Neural progenitor cell (in vitro differentiated cells): ENCODE measurements at regions not wholly inside any gene's neighbourhood (a gene's known extent, or its start where the extent isn't known, plus 50 kb on each side); places are given as distances from the start of the nearest gene placed in this dataset.

ENCODE experiments used
- DNase-seq: peaks from one replicate; pipeline ENCODE4 v3.0.0-alpha.2; 2016; ENCODE audit warnings: low spot score
- H2AFZ ChIP-seq: fragments of 200-600 bp; sonication (generic); replicated peaks from 2 replicates; pipeline ENCODE4 v1.6.1; 2016; ENCODE audit warnings: antibody characterized with exemption
- H3F3A ChIP-seq: fragments of 200-600 bp; sonication (generic); 2 replicates; pipeline ENCODE4 v1.6.1; 2016; ENCODE audit warnings: antibody characterized with exemption, low read depth
- H3K27ac ChIP-seq: fragments of 200-600 bp; sonication (generic); 2 replicates; pipeline ENCODE4 v1.5.1; 2016; ENCODE audit warnings: mild to moderate bottlenecking
- H3K27me3 ChIP-seq: fragments of 200-600 bp; sonication (generic); 2 replicates; pipeline ENCODE4 v1.6.1; 2016; ENCODE audit warnings: mild to moderate bottlenecking, moderate library complexity
- H3K36me3 ChIP-seq: fragments of 200-600 bp; sonication (generic); 2 replicates; pipeline ENCODE4 v1.5.1; 2016
- H3K4me1 ChIP-seq: fragments of 200-600 bp; sonication (generic); 2 replicates; pipeline ENCODE4 v1.6.1; 2016; ENCODE audit warnings: mixed run types
- H3K4me2 ChIP-seq: fragments of 200-600 bp; sonication (generic); 2 replicates; pipeline ENCODE4 v1.6.1; 2016
- H3K4me3 ChIP-seq: fragments of 200-600 bp; sonication (generic); 2 replicates; pipeline ENCODE4 v1.5.1; 2016
- H3K79me2 ChIP-seq: fragments of 200-600 bp; sonication (generic); 2 replicates; pipeline ENCODE4 v1.6.1; 2016; ENCODE audit warnings: low read depth
- H3K9ac ChIP-seq: fragments of 200-600 bp; sonication (generic); 2 replicates; pipeline ENCODE4 v1.6.1; 2016
- H3K9me3 ChIP-seq: fragments of 200-600 bp; sonication (generic); 2 replicates; pipeline ENCODE4 v1.5.1; 2016; ENCODE audit warnings: low read depth
- H4K20me1 ChIP-seq: fragments of 200-600 bp; sonication (generic); 2 replicates; pipeline ENCODE4 v1.6.1; 2016; ENCODE audit warnings: low read depth
- H3K27ac Mint-ChIP-seq: 3 replicates; pipeline ENCODE4 v1.8.0; 2021; ENCODE audit warnings: mixed read lengths
- H3K27me3 Mint-ChIP-seq: 2 replicates; pipeline ENCODE4 v1.8.0; 2022; ENCODE audit warnings: low read depth, mild to moderate bottlenecking, inconsistent platforms, moderate library complexity, mixed read lengths; ENCODE audit not compliant: insufficient read depth
- H3K36me3 Mint-ChIP-seq: 3 replicates; pipeline ENCODE4 v1.8.0; 2021; ENCODE audit warnings: mixed read lengths
- H3K4me1 Mint-ChIP-seq: 3 replicates; pipeline ENCODE4 v1.8.0; 2021; ENCODE audit warnings: mixed read lengths
- H3K4me3 Mint-ChIP-seq: 3 replicates; pipeline ENCODE4 v1.8.0; 2021; ENCODE audit warnings: mild to moderate bottlenecking, moderate library complexity, mixed read lengths
- H3K9me3 Mint-ChIP-seq: 3 replicates; pipeline ENCODE4 v1.8.0; 2020; ENCODE audit warnings: mixed read lengths
- CTCF ChIP-seq: fragments of 200-600 bp; sonication (generic); IDR thresholded peaks from 2 replicates; pipeline ENCODE4 v1.5.1; 2017; ENCODE audit warnings: antibody characterized with exemption, mild to moderate bottlenecking
- EZH2 ChIP-seq: fragments of 200-600 bp; sonication (generic); IDR thresholded peaks from 2 replicates; pipeline ENCODE4 v1.6.1; 2017; ENCODE audit warnings: antibody characterized with exemption, mild to moderate bottlenecking, moderate library complexity
- EZH2phosphoT487 ChIP-seq: fragments of 200-600 bp; sonication (generic); IDR thresholded peaks from 2 replicates; pipeline ENCODE4 v1.6.1; 2017; ENCODE audit warnings: antibody characterized with exemption

- Histone ChIP-seq H3K36me3 (no peaks in the 10 kb centered on the region), H3F3A (peaks cover 11% of the 10 kb centered on the region), H3K79me2 (no peaks in the 10 kb centered on the region), H3K4me1 (peaks cover 17% of the 10 kb centered on the region), H3K27ac (no peak overlapping the region), H3K9ac (no peak overlapping the region), H3K9me3 (no peaks in the 10 kb centered on the region), H2AFZ (no peak overlapping the region), H3K27me3 (no peaks in the 10 kb centered on the region), H4K20me1 (no peaks in the 10 kb centered on the region), H3K4me2 (no peak overlapping the region), H3K4me3 (no peak overlapping the region)
- peaks cover 3% of the 10 kb centered on the region for H3K9me3 Mint-ChIP-seq
- no peak for DNase-seq
- no peak overlapping the region for H3K4me3 Mint-ChIP-seq
- no peaks in the 10 kb centered on the region for H3K36me3 Mint-ChIP-seq
- H3K27ac Mint-ChIP-seq: no peak overlapping the region
- TF ChIP-seq CTCF (no peak), EZH2 (no peak)
- H3K4me1 Mint-ChIP-seq: peaks cover 9% of the 10 kb centered on the region
- H3K27me3 Mint-ChIP-seq: peaks cover 6% of the 10 kb centered on the region
These were observed 118.8 kb upstream of the UBE2E2 start for GRCh38 chr3:23084367-23084766.

GRCh38 chr3:23085261-23085660 is 117.9 kb upstream of the UBE2E2 start:
- Mint-ChIP-seq H3K9me3 (peaks cover 6% of the 10 kb centered on the region), H3K27ac (no peak overlapping the region)
- H3K79me2 ChIP-seq: no peaks in the 10 kb centered on the region

GRCh38 chr3:23086331-23086730 is 116.8 kb upstream of the UBE2E2 start:
- H3K9me3 Mint-ChIP-seq: peaks cover 6% of the 10 kb centered on the region

More at GRCh38 chr3:23085261-23085660, 117.9 kb upstream of the UBE2E2 start:
- Histone ChIP-seq H3K27me3 (no peaks in the 10 kb centered on the region), H3K9ac (no peak overlapping the region), H2AFZ (peak overlapping the region; percentile 18), H3K4me2 (no peak overlapping the region), H3K27ac (no peak overlapping the region), H3K9me3 (no peaks in the 10 kb centered on the region), H3K4me3 (no peak overlapping the region), H3K4me1 (peaks cover 17% of the 10 kb centered on the region), H4K20me1 (no peaks in the 10 kb centered on the region), H3K36me3 (no peaks in the 10 kb centered on the region), H3F3A (peaks cover 11% of the 10 kb centered on the region)
- Mint-ChIP-seq H3K4me1 (peaks cover 9% of the 10 kb centered on the region), H3K27me3 (peaks cover 6% of the 10 kb centered on the region), H3K4me3 (no peak overlapping the region), H3K36me3 (no peaks in the 10 kb centered on the region)
- no peak for DNase-seq
- TF ChIP-seq EZH2 (no peak), EZH2phosphoT487 (no peak), CTCF (no peak)

More at GRCh38 chr3:23086331-23086730, 116.8 kb upstream of the UBE2E2 start:
- peak; percentile 74 for DNase-seq
- peak overlapping the region; percentile 48 for H3K4me2 ChIP-seq
- Mint-ChIP-seq H3K4me1 (peaks cover 9% of the 10 kb centered on the region), H3K27ac (peak overlapping the region; percentile 90), H3K4me3 (no peak overlapping the region), H3K36me3 (no peaks in the 10 kb centered on the region), H3K27me3 (peaks cover 6% of the 10 kb centered on the region)
- H3K9ac ChIP-seq: no peak overlapping the region
- H3K4me1 ChIP-seq: peaks cover 17% of the 10 kb centered on the region
- no peak overlapping the region for H3K4me3 ChIP-seq
- peaks cover 11% of the 10 kb centered on the region for H3F3A ChIP-seq
- no peaks in the 10 kb centered on the region for H3K36me3 ChIP-seq
- no peaks in the 10 kb centered on the region for H4K20me1 ChIP-seq
- TF ChIP-seq EZH2phosphoT487 (no peak), EZH2 (no peak), CTCF (no peak)
- H3K27ac ChIP-seq: peak overlapping the region; percentile 80
- H3K9me3 ChIP-seq: no peaks in the 10 kb centered on the region
- no peaks in the 10 kb centered on the region for H3K27me3 ChIP-seq
- H2AFZ ChIP-seq: no peak overlapping the region
- no peaks in the 10 kb centered on the region for H3K79me2 ChIP-seq
